H9 (cell line): ENCODE measurements at regions not wholly inside any gene's neighbourhood (a gene's known extent, or its start where the extent isn't known, plus 50 kb on each side); places are given as distances from the start of the nearest gene placed in this dataset.

Source experiments
- DNase-seq: peaks from one replicate; pipeline ENCODE4 v3.0.0-alpha.2; 2017
- H2AFZ ChIP-seq: one replicate; pipeline ENCODE4 v1.6.1; 2013; ENCODE audit warnings: mild to moderate bottlenecking, low read length, control low read depth, moderate library complexity
- H2AK5ac ChIP-seq: 2 replicates; pipeline ENCODE4 v1.6.1; 2013; ENCODE audit warnings: low read length, control low read depth, mixed read lengths; ENCODE audit not compliant: insufficient read length
- H2BK120ac ChIP-seq: one replicate; pipeline ENCODE4 v1.6.1; 2013; ENCODE audit warnings: low read depth, mild to moderate bottlenecking, low read length, control low read depth, inconsistent platforms; ENCODE audit not compliant: poor library complexity, severe bottlenecking
- H2BK12ac ChIP-seq: 2 replicates; pipeline ENCODE4 v1.6.1; 2013; ENCODE audit warnings: low read length, control low read depth, mixed read lengths, low read depth; ENCODE audit not compliant: insufficient read length
- H2BK15ac ChIP-seq: 2 replicates; pipeline ENCODE4 v1.6.1; 2013; ENCODE audit warnings: low read depth, low read length, control low read depth
- H2BK20ac ChIP-seq: one replicate; pipeline ENCODE4 v1.6.1; 2013; ENCODE audit warnings: low read depth, mild to moderate bottlenecking, low read length, control low read depth, inconsistent platforms; ENCODE audit not compliant: poor library complexity, severe bottlenecking
- H2BK5ac ChIP-seq: 2 replicates; pipeline ENCODE4 v1.6.1; 2013; ENCODE audit warnings: low read length, control low read depth, mixed read lengths; ENCODE audit not compliant: insufficient read length
- H3K14ac ChIP-seq: 2 replicates; pipeline ENCODE4 v1.6.1; 2013; ENCODE audit warnings: low read length, control low read depth; ENCODE audit not compliant: insufficient read depth
- H3K18ac ChIP-seq: 2 replicates; pipeline ENCODE4 v1.6.1; 2013; ENCODE audit warnings: low read depth, mild to moderate bottlenecking, mixed read lengths, low read length, control low read depth; ENCODE audit not compliant: insufficient read length
- H3K23ac ChIP-seq: 2 replicates; pipeline ENCODE4 v1.6.1; 2013; ENCODE audit warnings: low read length, control low read depth, mixed read lengths, low read depth; ENCODE audit not compliant: insufficient read length
- H3K23me2 ChIP-seq: 2 replicates; pipeline ENCODE4 v1.6.1; 2013; ENCODE audit warnings: low read depth, mild to moderate bottlenecking, mixed read lengths, low read length, control low read depth; ENCODE audit not compliant: insufficient read length, poor library complexity, severe bottlenecking
- H3K27ac ChIP-seq: 2 replicates; pipeline ENCODE4 v1.5.1; 2013; ENCODE audit warnings: low read length, control low read depth, mixed read lengths, low read depth; ENCODE audit not compliant: insufficient read length
- H3K27me3 ChIP-seq: 2 replicates; pipeline ENCODE4 v1.6.1; 2013; ENCODE audit warnings: low read length, control low read depth, inconsistent platforms; ENCODE audit not compliant: insufficient read depth
- H3K4ac ChIP-seq: 2 replicates; pipeline ENCODE4 v1.6.1; 2013; ENCODE audit warnings: low read depth, mild to moderate bottlenecking, control low read depth, inconsistent platforms, low read length, moderate library complexity
- H3K4me1 ChIP-seq: 2 replicates; pipeline ENCODE4 v1.6.1; 2013; ENCODE audit warnings: low read length, control low read depth, inconsistent platforms; ENCODE audit not compliant: insufficient read depth
- H3K4me2 ChIP-seq: 2 replicates; pipeline ENCODE4 v1.6.1; 2013; ENCODE audit warnings: low read length, control low read depth, mixed read lengths; ENCODE audit not compliant: insufficient read length, insufficient read depth
- H3K56ac ChIP-seq: 2 replicates; pipeline ENCODE4 v1.6.1; 2013; ENCODE audit warnings: low read depth, mild to moderate bottlenecking, mixed read lengths, low read length, control low read depth; ENCODE audit not compliant: insufficient read length
- H3K79me1 ChIP-seq: 2 replicates; pipeline ENCODE4 v1.6.1; 2013; ENCODE audit warnings: low read depth, mild to moderate bottlenecking, moderate library complexity, low read length, control low read depth, inconsistent platforms; ENCODE audit not compliant: insufficient read depth, poor library complexity, severe bottlenecking
- H3K79me2 ChIP-seq: 2 replicates; pipeline ENCODE4 v1.6.1; 2013; ENCODE audit warnings: low read length, control low read depth, inconsistent platforms; ENCODE audit not compliant: insufficient read depth
- H3K9ac ChIP-seq: 2 replicates; pipeline ENCODE4 v1.6.1; 2013; ENCODE audit warnings: low read length, control low read depth, mixed read lengths; ENCODE audit not compliant: insufficient read length; ENCODE audit errors: extremely low read depth
- H3K9me3 ChIP-seq: one replicate; pipeline ENCODE4 v1.6.1; 2013; ENCODE audit warnings: low read depth, low read length, inconsistent platforms; ENCODE audit not compliant: control insufficient read depth
- H3T11ph ChIP-seq: one replicate; pipeline ENCODE4 v1.6.1; 2013; ENCODE audit warnings: mild to moderate bottlenecking, low read length, control low read depth, inconsistent platforms
- H4K20me1 ChIP-seq: one replicate; pipeline ENCODE4 v1.6.1; 2013; ENCODE audit not compliant: control insufficient read depth, insufficient read length, insufficient read depth
- H4K5ac ChIP-seq: 2 replicates; pipeline ENCODE4 v1.6.1; 2013; ENCODE audit warnings: low read depth, mild to moderate bottlenecking, mixed read lengths, low read length, control low read depth; ENCODE audit not compliant: insufficient read length
- H4K8ac ChIP-seq: replicated peaks from 2 replicates; pipeline ENCODE4 v1.6.1; 2013; ENCODE audit warnings: low read length, control low read depth, mixed read lengths, low read depth; ENCODE audit not compliant: insufficient read length
- H4K91ac ChIP-seq: 2 replicates; pipeline ENCODE4 v1.6.1; 2013; ENCODE audit warnings: low read depth, mild to moderate bottlenecking, moderate library complexity, mixed read lengths, low read length, control low read depth; ENCODE audit not compliant: insufficient read length
- H3K27ac Mint-ChIP-seq, 3 experiments: 2 replicates in 2 of 3; 3 replicates in 1 of 3; pipeline ENCODE4 v1.8.0; 2020 to 2021; ENCODE audit warnings: mixed read lengths in 3 of 3, mild to moderate bottlenecking in 1 of 3, moderate library complexity in 1 of 3
- H3K27me3 Mint-ChIP-seq: 2 replicates; pipeline ENCODE4 v1.8.0; 2021; ENCODE audit warnings: low read depth, mild to moderate bottlenecking, moderate library complexity, mixed read lengths
- H3K36me3 Mint-ChIP-seq, 3 experiments: 2 replicates in 2 of 3; 3 replicates in 1 of 3; pipeline ENCODE4 v1.8.0; 2020 to 2021; ENCODE audit warnings: low read depth in 3 of 3, mixed read lengths in 3 of 3; ENCODE audit not compliant: insufficient read depth in 1 of 3
- H3K4me1 Mint-ChIP-seq, 2 experiments: 2 replicates each; pipeline ENCODE4 v1.8.0; 2020; ENCODE audit warnings: mixed read lengths in 2 of 2
- H3K4me3 Mint-ChIP-seq, 2 experiments: 2 replicates in 1 of 2; 3 replicates in 1 of 2; pipeline ENCODE4 v1.8.0; 2020 to 2021; ENCODE audit warnings: mild to moderate bottlenecking in 2 of 2, mixed read lengths in 2 of 2, moderate library complexity in 1 of 2
- H3K9me3 Mint-ChIP-seq, 2 experiments: 2 replicates in 1 of 2; 3 replicates in 1 of 2; pipeline ENCODE4 v1.8.0; 2020; ENCODE audit warnings: mild to moderate bottlenecking in 2 of 2, mixed read lengths in 2 of 2, moderate library complexity in 1 of 2
- CTCF ChIP-seq: fragments of 200-600 bp; sonication (generic); conservative IDR thresholded peaks from 3 replicates; pipeline ENCODE4 v1.8.0; 2021; ENCODE audit warnings: antibody characterized with exemption, mild to moderate bottlenecking
- WGBS: extraction: QIAGEN DNeasy Blood & Tissue Kit; methylation state at CpG from one replicate; pipeline ENCODE4 v1.1.7; 2013; ENCODE audit warnings: missing lambda C conversion rate, low lambda C conversion rate, mixed read lengths; ENCODE audit not compliant: insufficient read length; ENCODE audit errors: extremely low coverage; 5-methylcytosine and 5-hydroxymethylcytosine counted together

- H3K14ac ChIP-seq = no peak overlapping the region
- H3K56ac ChIP-seq = no peak overlapping the region
- H4K91ac ChIP-seq = no peak overlapping the region
- H3K18ac ChIP-seq = no peak overlapping the region
- H2AK5ac ChIP-seq = no peak overlapping the region
- Mint-ChIP-seq H3K4me3 (no peak overlapping the region), H3K4me1 (peaks cover 20 to 31% of the 10 kb centered on the region in 2 experiments), H3K9me3 (no peaks in the 10 kb centered on the region), H3K27me3 (no peaks in the 10 kb centered on the region), H3K27ac (no peak overlapping the region; a peak in 1 of 7 replicates), H3K36me3 (no peaks in the 10 kb centered on the region)
- peaks cover 3% of the 10 kb centered on the region for H4K20me1 ChIP-seq
- H2BK120ac ChIP-seq = no peak overlapping the region
- H3K23me2 ChIP-seq = no peaks in the 10 kb centered on the region
- no peak overlapping the region for H3K27ac ChIP-seq
- no peaks in the 10 kb centered on the region for H3K27me3 ChIP-seq
- no peak for DNase-seq
- no peak overlapping the region for H2AFZ ChIP-seq
- H2BK5ac ChIP-seq = no peak overlapping the region
- H3T11ph ChIP-seq = no peak overlapping the region
- no peak overlapping the region for H3K9ac ChIP-seq
- TF ChIP-seq CTCF = no peak
- no peaks in the 10 kb centered on the region for H3K79me1 ChIP-seq
- no peaks in the 10 kb centered on the region for H3K9me3 ChIP-seq
- no peaks in the 10 kb centered on the region; the same call in 1 of the 2 replicates for H3K79me2 ChIP-seq
- no CpG with 5 or more reads among the region's 17 CpGs for WGBS
- no peak overlapping the region for H2BK15ac ChIP-seq
- no peak overlapping the region for H4K5ac ChIP-seq
- H3K4me2 ChIP-seq = no peak overlapping the region
- H3K4ac ChIP-seq = no peak overlapping the region
- no peak overlapping the region for H2BK20ac ChIP-seq
- no peak overlapping the region for H3K23ac ChIP-seq
- no peak overlapping the region for H2BK12ac ChIP-seq
- H4K8ac ChIP-seq = no peak overlapping the region
- peaks cover 5% of the 10 kb centered on the region; the same call in 1 of the 2 replicates for H3K4me1 ChIP-seq
Measured at GRCh38 chr12:111055181-111055880, 135.0 kb upstream of the MYL2 start.
